Brain microvascular endothelial cell (primary cell): ENCODE measurements at regions not wholly inside any gene's neighbourhood (a gene's known extent, or its start where the extent isn't known, plus 50 kb on each side); places are given as distances from the start of the nearest gene placed in this dataset.

Experiments used
- DNase-seq: peaks from one replicate; pipeline ENCODE4 v3.0.0-alpha.2; 2020
- H3K27ac ChIP-seq: fragments of 250-450 bp; sonication (Bioruptor Pico); 2 replicates; pipeline ENCODE4 v1.5.1; 2020; ENCODE audit warnings: mild to moderate bottlenecking, moderate library complexity
- H3K27me3 ChIP-seq: fragments of 250-450 bp; sonication (Bioruptor Pico); replicated peaks from 2 replicates; pipeline ENCODE4 v1.5.1; 2020; ENCODE audit warnings: mild to moderate bottlenecking
- H3K36me3 ChIP-seq: fragments of 250-450 bp; sonication (Bioruptor Pico); replicated peaks from 2 replicates; pipeline ENCODE4 v1.5.1; 2020; ENCODE audit warnings: mild to moderate bottlenecking
- H3K4me3 ChIP-seq: 2 replicates; pipeline ENCODE4 v1.5.1; 2011; ENCODE audit warnings: low read depth, mild to moderate bottlenecking, control low read depth, low read length, moderate library complexity
- in situ Hi-C: cut with HindIII; loops from 2 replicates; pipeline ENCODE4 v1.10.0; 2017; ENCODE audit warnings: low sequenced_read_pairs, low pct_ligation_motif_present
- TF ChIP-seq, protein P1 (sequence below): IDR thresholded peaks from 2 replicates; pipeline ENCODE4 v1.5.1; 2011; ENCODE audit warnings: low read depth, mild to moderate bottlenecking, moderate library complexity, low read length, control low read depth, inconsistent platforms; ENCODE audit errors: missing control alignments

DNA sequence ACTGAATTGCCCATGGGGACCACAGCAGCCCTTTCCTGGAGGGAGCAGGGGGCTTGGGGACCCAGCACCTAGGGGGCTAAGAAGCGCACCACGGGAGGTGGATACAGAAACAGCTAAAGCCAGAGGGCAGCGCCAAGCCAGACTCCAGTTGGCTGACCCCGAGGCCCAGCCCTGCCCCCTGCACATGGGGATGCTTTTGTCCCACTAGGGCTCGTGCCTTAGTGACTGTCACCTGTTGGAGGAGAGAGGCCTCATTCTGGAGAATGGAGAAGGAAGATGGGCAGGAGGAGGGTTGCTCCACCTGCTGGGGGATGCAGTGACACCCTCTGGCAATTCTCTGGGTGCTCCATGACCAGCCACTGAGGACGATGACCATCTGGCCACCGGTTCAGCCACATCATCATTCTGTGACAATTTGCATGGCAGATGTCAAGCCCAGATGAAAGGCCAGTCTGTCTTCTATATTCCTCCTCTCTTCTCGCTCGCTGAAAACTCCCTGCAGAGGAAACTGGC is 167.8 kb upstream of the TLE3 start:
- in situ Hi-C loops = no loop called here
- H3K27me3 ChIP-seq = no peaks in the 10 kb centered on the region
- H3K4me3 ChIP-seq = no peak overlapping the region
- DNase-seq = no peak
- TF ChIP-seq, protein P1, sequence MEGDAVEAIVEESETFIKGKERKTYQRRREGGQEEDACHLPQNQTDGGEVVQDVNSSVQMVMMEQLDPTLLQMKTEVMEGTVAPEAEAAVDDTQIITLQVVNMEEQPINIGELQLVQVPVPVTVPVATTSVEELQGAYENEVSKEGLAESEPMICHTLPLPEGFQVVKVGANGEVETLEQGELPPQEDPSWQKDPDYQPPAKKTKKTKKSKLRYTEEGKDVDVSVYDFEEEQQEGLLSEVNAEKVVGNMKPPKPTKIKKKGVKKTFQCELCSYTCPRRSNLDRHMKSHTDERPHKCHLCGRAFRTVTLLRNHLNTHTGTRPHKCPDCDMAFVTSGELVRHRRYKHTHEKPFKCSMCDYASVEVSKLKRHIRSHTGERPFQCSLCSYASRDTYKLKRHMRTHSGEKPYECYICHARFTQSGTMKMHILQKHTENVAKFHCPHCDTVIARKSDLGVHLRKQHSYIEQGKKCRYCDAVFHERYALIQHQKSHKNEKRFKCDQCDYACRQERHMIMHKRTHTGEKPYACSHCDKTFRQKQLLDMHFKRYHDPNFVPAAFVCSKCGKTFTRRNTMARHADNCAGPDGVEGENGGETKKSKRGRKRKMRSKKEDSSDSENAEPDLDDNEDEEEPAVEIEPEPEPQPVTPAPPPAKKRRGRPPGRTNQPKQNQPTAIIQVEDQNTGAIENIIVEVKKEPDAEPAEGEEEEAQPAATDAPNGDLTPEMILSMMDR = peak; percentile 47
- H3K27ac ChIP-seq = no peak overlapping the region
- no peaks in the 10 kb centered on the region for H3K36me3 ChIP-seq

DNA sequence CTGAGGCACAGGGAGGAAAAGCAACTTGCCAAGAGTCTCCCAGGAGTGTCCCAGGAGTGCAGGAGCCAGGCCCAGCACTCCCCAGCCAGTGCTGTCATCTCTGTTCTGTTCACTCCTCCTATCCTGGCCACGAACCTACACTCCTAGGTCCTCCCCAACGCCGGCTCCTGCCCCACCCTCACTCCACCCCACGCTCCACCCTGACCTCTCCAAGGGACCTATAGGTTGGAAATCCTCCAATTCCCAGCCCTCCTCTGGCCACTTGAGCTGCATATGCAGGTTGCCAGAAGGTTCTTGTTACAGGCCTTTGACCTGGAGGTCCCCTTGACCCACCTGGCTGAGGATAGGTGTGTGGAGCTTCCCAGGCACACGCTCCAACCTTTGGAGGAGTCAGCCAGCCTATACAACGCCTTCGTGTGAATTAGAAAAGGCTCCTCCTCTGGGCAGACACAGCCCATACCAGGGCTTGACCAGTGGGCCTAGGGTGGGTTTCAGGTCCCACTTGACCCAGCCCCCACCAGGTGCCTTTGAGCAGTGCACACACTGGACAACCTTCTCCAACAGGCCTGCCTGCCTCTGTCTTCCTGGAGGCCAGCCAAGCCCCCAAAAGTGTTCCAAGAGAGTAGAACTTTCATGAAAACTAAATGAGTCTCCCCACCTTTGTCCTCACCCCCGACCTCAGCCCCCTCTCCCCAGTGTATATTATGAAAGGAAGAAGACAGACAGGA is 167.2 kb upstream of the TLE3 start:
- TF ChIP-seq, protein P1 = no peak
- Histone ChIP-seq H3K36me3 (no peaks in the 10 kb centered on the region), H3K27me3 (no peaks in the 10 kb centered on the region), H3K4me3 (no peak overlapping the region), H3K27ac (no peak overlapping the region)
- no peak for DNase-seq
- in situ Hi-C loops = no loop called here

DNA sequence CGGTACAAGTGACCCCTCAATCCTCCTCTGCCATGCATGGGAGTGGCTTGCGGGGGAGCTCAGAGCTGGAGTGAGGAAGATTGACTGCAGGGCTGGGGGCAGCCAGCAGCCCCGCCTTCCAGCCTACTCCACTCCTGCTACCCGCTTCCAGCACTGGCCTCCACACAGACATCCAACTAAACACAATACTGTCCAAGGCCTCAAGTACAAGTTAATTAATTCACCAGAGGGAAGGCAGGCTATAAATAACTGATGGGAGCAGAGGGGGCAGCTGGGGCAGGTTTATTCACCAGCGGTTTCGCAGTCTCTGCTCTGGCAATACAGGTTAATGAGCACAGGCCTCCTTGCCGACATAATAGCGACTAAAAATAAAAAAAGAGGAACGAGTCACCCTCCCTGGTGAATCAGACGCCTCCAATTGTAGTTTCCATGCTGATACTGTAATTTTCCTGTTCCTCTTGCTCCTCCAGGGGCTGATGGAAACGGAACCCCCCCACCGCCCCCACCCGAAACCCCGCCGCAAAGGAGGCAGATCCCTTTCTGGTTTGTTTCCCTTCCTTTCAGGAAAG is 166.4 kb upstream of the TLE3 start:
- no peak overlapping the region for H3K4me3 ChIP-seq
- TF ChIP-seq, protein P1 = no peak
- H3K36me3 ChIP-seq = no peaks in the 10 kb centered on the region
- no peaks in the 10 kb centered on the region for H3K27me3 ChIP-seq
- in situ Hi-C loops = no loop called here
- no peak overlapping the region for H3K27ac ChIP-seq
- no peak for DNase-seq

DNA sequence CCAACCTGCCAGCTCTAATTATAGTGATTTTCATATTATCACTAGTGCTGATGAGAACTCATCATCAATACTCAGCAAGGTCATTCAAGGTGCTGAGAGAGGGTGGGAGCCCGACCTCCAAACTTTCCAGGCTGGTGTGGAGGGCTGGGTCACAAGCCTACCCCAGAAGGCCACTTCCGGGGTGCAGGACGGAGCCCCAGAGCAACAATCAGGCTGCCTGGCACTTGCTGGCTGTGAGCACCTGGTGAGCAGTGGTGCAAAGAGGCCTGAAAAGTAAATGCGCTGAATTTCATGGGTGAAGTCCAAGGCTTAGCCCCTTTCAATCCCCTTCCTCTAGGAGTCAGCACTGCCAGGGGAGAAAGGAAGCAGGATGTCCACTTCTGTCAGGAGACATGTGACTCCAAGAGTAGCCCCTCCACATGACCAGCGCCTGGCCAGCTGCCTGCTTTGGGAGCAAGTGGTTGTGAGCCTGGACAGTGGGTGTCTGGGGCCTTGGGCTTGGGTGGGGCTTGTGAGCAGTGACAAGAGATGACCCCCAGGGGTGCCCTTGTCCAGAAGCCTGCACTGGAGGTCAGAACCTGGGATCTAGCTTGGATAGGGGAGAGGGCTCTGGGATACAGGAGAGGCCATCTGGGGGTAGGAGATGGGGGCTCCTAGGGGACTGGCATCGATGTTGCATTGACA is 165.0 kb upstream of the TLE3 start:
- in situ Hi-C loops = no loop called here
- TF ChIP-seq, protein P1 = no peak
- no peaks in the 10 kb centered on the region for H3K27me3 ChIP-seq
- H3K36me3 ChIP-seq = no peaks in the 10 kb centered on the region
- no peak overlapping the region for H3K27ac ChIP-seq
- H3K4me3 ChIP-seq = no peak overlapping the region
- no peak for DNase-seq

DNA sequence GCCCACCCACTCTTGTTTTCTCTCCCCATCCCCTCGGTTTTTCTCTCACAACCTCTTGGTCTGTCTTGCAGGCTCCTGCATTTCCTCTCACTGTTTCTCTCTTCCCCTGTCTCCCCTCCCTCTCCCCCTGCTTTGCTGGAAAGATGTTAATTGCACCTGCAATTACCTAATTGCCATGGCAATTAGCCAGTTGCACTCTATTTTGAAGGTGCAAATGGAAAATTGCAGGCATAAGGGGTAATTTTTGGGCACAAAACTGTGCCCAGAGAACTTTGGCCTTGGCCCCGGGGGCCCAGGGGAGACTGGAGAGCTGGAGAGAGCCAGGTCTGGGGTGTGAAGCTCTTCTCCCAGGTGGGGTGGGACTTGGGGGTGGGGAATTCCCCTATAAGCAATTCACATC is 164.5 kb upstream of the TLE3 start:
- H3K36me3 ChIP-seq = no peaks in the 10 kb centered on the region
- in situ Hi-C loops = no loop called here
- H3K4me3 ChIP-seq = no peak overlapping the region
- no peak for DNase-seq
- H3K27ac ChIP-seq = no peak overlapping the region
- TF ChIP-seq, protein P1 = no peak
- no peaks in the 10 kb centered on the region for H3K27me3 ChIP-seq
